Lung (tissue), 11 donors: ENCODE measurements at regions not wholly inside any gene's neighbourhood (a gene's known extent, or its start where the extent isn't known, plus 50 kb on each side); places are given as distances from the start of the nearest gene placed in this dataset.

Experiments
- ATAC-seq: fragments of 200-7000 bp; cut with Tn5 transposase; one replicate; pipeline ENCODE4 v1.9.1; 2020; ENCODE audit warnings: moderate number of reproducible peaks; ENCODE audit not compliant: insufficient read depth, low FRiP score
- DNase-seq, 3 donors: peaks; one replicate each; pipeline ENCODE4 v3.0.0-alpha.2; 2013 to 2017
- H3K27ac ChIP-seq, 2 donors: one replicate each; pipeline ENCODE4 v1.5.1; 2013; ENCODE audit warnings: mild to moderate bottlenecking in 2 of 2, moderate library complexity in 2 of 2, control low read depth in 1 of 2, inconsistent platforms in 1 of 2, low read depth in 1 of 2, low read length in 1 of 2
- H3K27me3 ChIP-seq, 3 donors: one replicate each; pipeline ENCODE4 v1.5.1; 2013; ENCODE audit warnings: low read length in 2 of 3; ENCODE audit not compliant: control insufficient read depth in 3 of 3, insufficient read depth in 3 of 3
- H3K36me3 ChIP-seq, 4 donors: one replicate each; pipeline ENCODE4 v1.5.1; 2013; ENCODE audit warnings: low read length in 4 of 4, mild to moderate bottlenecking in 1 of 4, moderate library complexity in 1 of 4; ENCODE audit not compliant: control insufficient read depth in 4 of 4, insufficient read depth in 4 of 4
- H3K4me1 ChIP-seq, 5 donors: one replicate each; pipeline ENCODE4 v1.5.1; 2013; ENCODE audit warnings: low read length in 5 of 5, mild to moderate bottlenecking in 2 of 5, moderate library complexity in 1 of 5; ENCODE audit not compliant: control insufficient read depth in 5 of 5, insufficient read depth in 5 of 5
- H3K4me3 ChIP-seq: one replicate; pipeline ENCODE4 v1.5.1; 2013; ENCODE audit warnings: mild to moderate bottlenecking, control low read depth, moderate library complexity
- H3K9ac ChIP-seq, 2 donors: one replicate each; pipeline ENCODE4 v1.5.1; 2013; ENCODE audit warnings: low read length in 2 of 2, control low read depth in 1 of 2; ENCODE audit not compliant: insufficient read depth in 1 of 2
- H3K9me3 ChIP-seq, 4 donors: one replicate each; pipeline ENCODE4 v1.5.1; 2013; ENCODE audit warnings: low read length in 3 of 4, mild to moderate bottlenecking in 1 of 4, moderate library complexity in 1 of 4; ENCODE audit not compliant: control insufficient read depth in 4 of 4, insufficient read depth in 3 of 4
- WGBS, 2 donors: extraction: QIAGEN DNeasy Blood & Tissue Kit; methylation state at CpG; one replicate each; pipeline ENCODE4 v1.1.7; 2013; 5-methylcytosine and 5-hydroxymethylcytosine counted together
- TF ChIP-seq, protein P1 (sequence below): IDR thresholded peaks from 2 replicates; pipeline ENCODE4 v1.5.1; 2012; ENCODE audit warnings: mild to moderate bottlenecking; ENCODE audit errors: control extremely low read depth, extremely low read depth
- donor health status: control.
- donor health status: control.
- donor health status: Bipolar disorder and iron deficiency.
- donor health status: healthy.
- donor health status: DM: yes; HTN: yes; CAD: no.

DNA sequence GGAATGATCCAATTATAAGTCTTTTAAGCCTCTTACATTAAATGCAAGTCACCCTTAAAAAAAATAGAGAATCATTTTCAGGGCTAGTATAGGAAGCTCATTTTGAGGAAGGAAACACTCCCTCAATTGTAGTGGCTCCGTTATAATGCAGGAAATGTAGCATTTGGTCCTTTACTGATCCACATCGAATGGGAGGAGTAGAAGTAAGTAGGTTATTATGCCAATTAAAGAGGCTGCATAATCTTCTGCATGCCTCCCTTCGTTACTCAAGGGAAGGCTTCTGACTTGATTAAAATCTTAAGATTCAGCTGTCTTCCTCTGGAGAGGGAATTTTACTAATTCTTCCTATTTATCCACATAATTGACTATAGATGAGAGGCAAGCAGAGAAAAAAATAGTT, 579.2 kb upstream of the COX7C start:
- no peaks in the 10 kb centered on the region for H3K27me3 ChIP-seq
- no peaks in the 10 kb centered on the region for H3K36me3 ChIP-seq
- no peaks in the 10 kb centered on the region for H3K4me1 ChIP-seq
- H3K9me3 ChIP-seq = no peaks in the 10 kb centered on the region
- no peak for ATAC-seq
- H3K4me3 ChIP-seq = no peak overlapping the region
- DNase-seq = no peak
- WGBS, 2 donors = 35 to 40% methylated on average over 3 of the region's 3 CpGs
- no peak overlapping the region for H3K9ac ChIP-seq
- TF ChIP-seq, protein P1, sequence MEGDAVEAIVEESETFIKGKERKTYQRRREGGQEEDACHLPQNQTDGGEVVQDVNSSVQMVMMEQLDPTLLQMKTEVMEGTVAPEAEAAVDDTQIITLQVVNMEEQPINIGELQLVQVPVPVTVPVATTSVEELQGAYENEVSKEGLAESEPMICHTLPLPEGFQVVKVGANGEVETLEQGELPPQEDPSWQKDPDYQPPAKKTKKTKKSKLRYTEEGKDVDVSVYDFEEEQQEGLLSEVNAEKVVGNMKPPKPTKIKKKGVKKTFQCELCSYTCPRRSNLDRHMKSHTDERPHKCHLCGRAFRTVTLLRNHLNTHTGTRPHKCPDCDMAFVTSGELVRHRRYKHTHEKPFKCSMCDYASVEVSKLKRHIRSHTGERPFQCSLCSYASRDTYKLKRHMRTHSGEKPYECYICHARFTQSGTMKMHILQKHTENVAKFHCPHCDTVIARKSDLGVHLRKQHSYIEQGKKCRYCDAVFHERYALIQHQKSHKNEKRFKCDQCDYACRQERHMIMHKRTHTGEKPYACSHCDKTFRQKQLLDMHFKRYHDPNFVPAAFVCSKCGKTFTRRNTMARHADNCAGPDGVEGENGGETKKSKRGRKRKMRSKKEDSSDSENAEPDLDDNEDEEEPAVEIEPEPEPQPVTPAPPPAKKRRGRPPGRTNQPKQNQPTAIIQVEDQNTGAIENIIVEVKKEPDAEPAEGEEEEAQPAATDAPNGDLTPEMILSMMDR = no peak
- no peak overlapping the region for H3K27ac ChIP-seq

DNA sequence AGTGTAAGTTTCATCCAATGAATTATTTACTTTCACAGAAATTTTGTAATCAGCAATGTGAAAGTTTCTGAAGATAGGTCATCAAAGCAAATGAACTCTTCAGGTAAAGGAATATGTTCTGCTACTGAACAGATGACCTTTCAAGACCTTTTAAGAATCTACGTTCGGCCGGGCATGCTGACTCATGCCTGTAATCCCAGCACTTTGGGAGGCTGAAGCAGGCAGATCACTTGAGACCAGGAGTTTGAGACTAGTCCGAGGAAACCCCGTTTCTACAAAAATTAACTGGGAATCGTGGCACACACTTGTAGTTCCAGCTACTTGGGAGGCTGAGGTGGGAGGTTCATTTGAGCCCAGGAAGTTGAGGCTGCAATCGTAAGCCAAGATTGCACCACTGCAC, 578.4 kb upstream of the COX7C start:
- WGBS, 2 donors = 81 to 89% methylated on average over 7 of the region's 7 CpGs
- ATAC-seq = no peak

DNA sequence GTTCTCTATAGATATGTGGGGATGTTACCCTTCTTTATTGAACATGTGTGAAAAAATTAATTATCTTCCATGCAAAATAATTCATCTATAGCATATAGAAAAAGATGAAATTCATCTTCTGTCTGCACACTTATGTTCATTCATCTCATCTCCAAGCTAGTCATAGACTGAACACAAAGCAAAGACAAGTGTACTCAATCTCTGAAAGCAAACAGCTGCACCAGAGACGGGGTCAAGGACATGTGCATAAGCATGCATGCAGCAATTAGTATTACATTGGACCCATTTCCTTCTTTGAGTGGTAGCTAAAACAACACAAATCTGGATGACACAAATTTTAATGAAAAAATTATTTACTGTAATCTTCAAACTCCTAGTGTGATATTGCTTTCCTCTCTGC, 547.0 kb upstream of the COX7C start:
- ATAC-seq (no peak), DNase-seq (no peak)
- 43 to 74% methylated on average over 1 of the region's 1 CpG for WGBS, 2 donors
- Histone ChIP-seq H3K4me1 (no peaks in the 10 kb centered on the region), H3K27ac (no peak overlapping the region), H3K4me3 (no peak overlapping the region), H3K9me3 (no peaks in the 10 kb centered on the region), H3K9ac (no peak overlapping the region), H3K27me3 (no peaks in the 10 kb centered on the region), H3K36me3 (no peaks in the 10 kb centered on the region)
- TF ChIP-seq, protein P1 = no peak

More for the DNA sequence above, 578.4 kb upstream of the COX7C start:
- Histone ChIP-seq H3K4me1 (no peaks in the 10 kb centered on the region), H3K27ac (no peak overlapping the region), H3K4me3 (no peak overlapping the region), H3K9ac (no peak overlapping the region), H3K9me3 (no peaks in the 10 kb centered on the region), H3K36me3 (no peaks in the 10 kb centered on the region), H3K27me3 (no peaks in the 10 kb centered on the region)
- TF ChIP-seq, protein P1 = no peak
- no peak for DNase-seq

DNA sequence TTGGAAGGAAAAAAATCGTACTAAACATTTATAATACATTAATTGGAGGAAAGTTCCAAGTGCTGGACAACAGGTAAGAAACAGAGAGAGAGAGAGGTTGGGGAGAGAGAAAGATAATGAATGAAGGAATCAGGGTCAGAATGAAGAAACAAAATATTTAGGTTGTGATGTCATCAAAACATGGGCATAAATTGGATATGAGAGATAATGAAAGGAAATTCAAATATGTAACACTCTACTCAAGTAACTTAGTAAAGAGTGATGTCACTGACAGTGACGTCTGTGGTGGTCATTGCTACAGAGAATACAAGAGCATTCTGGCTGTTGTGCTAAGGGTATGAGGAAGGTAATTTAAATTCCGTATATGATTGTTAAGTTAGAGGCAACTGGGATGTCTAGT, 543.4 kb upstream of the COX7C start:
- no peak overlapping the region for H3K4me3 ChIP-seq
- no peaks in the 10 kb centered on the region for H3K4me1 ChIP-seq
- 72 to 83% methylated on average over 3 of the region's 3 CpGs for WGBS, 2 donors
- no peaks in the 10 kb centered on the region for H3K9me3 ChIP-seq
- TF ChIP-seq, protein P1 = no peak
- H3K27ac ChIP-seq = no peak overlapping the region
- no peaks in the 10 kb centered on the region for H3K36me3 ChIP-seq
- no peak for ATAC-seq
- no peak for DNase-seq
- H3K27me3 ChIP-seq = no peaks in the 10 kb centered on the region
- H3K9ac ChIP-seq = no peak overlapping the region
